HCT116 (cell line): ENCODE measurements at regions not wholly inside any gene's neighbourhood (a gene's known extent, or its start where the extent isn't known, plus 50 kb on each side); places are given as distances from the start of the nearest gene placed in this dataset.

Experiments used
- ATAC-seq: fragments of 200-7000 bp; cut with Tn5 transposase; 2 replicates; pipeline ENCODE4 v1.9.1; 2020; ENCODE audit warnings: mild to moderate bottlenecking, moderate library complexity
- BruUV-seq: library from RNA; stranded (reverse); fragments of 400-500 nt; replicated peaks from 2 replicates; lab custom pipeline; 2021; lab: Mats Ljungman, UMichigan
- CTCF ChIA-PET: fragments of 300-600 bp; sonication (Branson Sonifier 250); formaldehyde crosslinking; loops from one replicate; lab custom pipeline; 2021; ENCODE audit warnings: antibody characterized with exemption; lab: Charles Lee
- POLR2A ChIA-PET: fragments of 300-600, 350-600 bp; sonication (Branson Sonifier 250); formaldehyde crosslinking; loops from one replicate; lab custom pipeline; 2021; ENCODE audit warnings: antibody characterized with exemption; lab: Charles Lee
- RAD21 ChIA-PET, 2 experiments: fragments of 300-600 bp; sonication (Branson Sonifier 250); formaldehyde crosslinking; loops; one replicate each; lab custom pipeline; 2023; ENCODE audit warnings: low total read pairs in 2 of 2; ENCODE audit not compliant: uncharacterized antibody in 2 of 2, unreplicated experiment in 2 of 2, low non-redundant PET in 1 of 2; lab: Charles Lee
- DNase-seq: peaks from one replicate; pipeline ENCODE4 v3.0.0-alpha.2; 2010; ENCODE audit warnings: low read depth, low spot score
- H2AFZ ChIP-seq: fragments of 200-600 bp; shearing (Covaris generic), sonication (generic); 2 replicates; pipeline ENCODE4 v1.6.1; 2017; ENCODE audit warnings: low read depth, mixed run types, mixed read lengths, antibody characterized with exemption, low read length; ENCODE audit not compliant: poor library complexity, severe bottlenecking
- H3K27ac ChIP-seq: 2 replicates; pipeline ENCODE4 v1.5.1; 2012; ENCODE audit warnings: low read depth, low read length
- H3K27me3 ChIP-seq: fragments of 200-600 bp; sonication (generic); 2 replicates; pipeline ENCODE4 v1.6.1; 2016; ENCODE audit warnings: mixed run types, low read length, mixed read lengths; ENCODE audit not compliant: insufficient read depth
- H3K36me3 ChIP-seq, 2 experiments: fragments of 200-500 bp in 1 of 2; fragments of 200-600 bp in 1 of 2; sonication (Bioruptor generic) in 1 of 2; sonication (generic) in 1 of 2; 2 replicates each; pipeline versions ENCODE4 v1.5.1 to v1.6.1; 2014 to 2016; ENCODE audit warnings: low read length in 2 of 2, inconsistent platforms in 1 of 2, mixed read lengths in 1 of 2, mixed run types in 1 of 2; ENCODE audit not compliant: insufficient read depth in 2 of 2, control insufficient read depth in 1 of 2
- H3K4me1 ChIP-seq, 2 experiments: fragments of 200-600 bp in 1 of 2; sonication (generic) in 1 of 2; 2 replicates each; pipeline versions ENCODE4 v1.5.1 to v1.6.1; 2012 to 2017; ENCODE audit warnings: low read length in 2 of 2, inconsistent platforms in 1 of 2, mild to moderate bottlenecking in 1 of 2, mixed read lengths in 1 of 2, mixed run types in 1 of 2, moderate library complexity in 1 of 2; ENCODE audit not compliant: insufficient read depth in 2 of 2, control insufficient read depth in 1 of 2
- H3K4me2 ChIP-seq: fragments of 200-600 bp; sonication (generic); 2 replicates; pipeline ENCODE4 v1.6.1; 2017; ENCODE audit warnings: mixed run types, low read length, mixed read lengths
- H3K4me3 ChIP-seq, 2 experiments: fragments of 200-600 bp in 1 of 2; sonication (generic) in 1 of 2; replicated peaks in 1 of 2; 2 replicates each; pipeline ENCODE4 v1.5.1; 2011 to 2016; ENCODE audit warnings: low read length in 2 of 2, control low read depth in 1 of 2, low read depth in 1 of 2, mild to moderate bottlenecking in 1 of 2, mixed read lengths in 1 of 2, mixed run types in 1 of 2
- H3K79me2 ChIP-seq: fragments of 200-600 bp; sonication (generic); 2 replicates; pipeline ENCODE4 v1.6.1; 2017; ENCODE audit warnings: mild to moderate bottlenecking, mixed run types, low read length, moderate library complexity, mixed read lengths; ENCODE audit not compliant: insufficient read depth
- H3K9ac ChIP-seq: fragments of 200-600 bp; sonication (generic); 2 replicates; pipeline ENCODE4 v1.6.1; 2016; ENCODE audit warnings: low read length, mixed read lengths
- H3K9me2 ChIP-seq: fragments of 200-600 bp; sonication (generic), shearing (Covaris generic); 2 replicates; pipeline ENCODE4 v1.6.1; 2017; ENCODE audit warnings: mixed run types, mild to moderate bottlenecking, moderate library complexity; ENCODE audit not compliant: insufficient read depth
- H3K9me3 ChIP-seq, 2 experiments: fragments of 200-500 bp in 1 of 2; fragments of 200-600 bp in 1 of 2; sonication (Bioruptor generic) in 1 of 2; sonication (generic) in 1 of 2; 2 replicates each; pipeline ENCODE4 v1.6.1; 2014 to 2017; ENCODE audit warnings: low read length in 2 of 2, mixed read lengths in 2 of 2, inconsistent platforms in 1 of 2, low read depth in 1 of 2, mild to moderate bottlenecking in 1 of 2, mixed run types in 1 of 2, moderate library complexity in 1 of 2; ENCODE audit not compliant: control insufficient read depth in 1 of 2, insufficient read depth in 1 of 2
- H4K20me1 ChIP-seq: fragments of 200-600 bp; sonication (generic), shearing (Covaris generic); 2 replicates; pipeline ENCODE4 v1.6.1; 2017; ENCODE audit warnings: mixed run types, mild to moderate bottlenecking, moderate library complexity; ENCODE audit not compliant: insufficient read depth
- EGR1 ChIP-seq: IDR thresholded peaks from 2 replicates; pipeline ENCODE4 v1.6.1; 2012; ENCODE audit warnings: low read depth
- ELF1 ChIP-seq: IDR thresholded peaks from 2 replicates; pipeline ENCODE4 v1.6.1; 2012; ENCODE audit warnings: low read depth, borderline replicate concordance
- EZH2 ChIP-seq: fragments of 200-600 bp; sonication (generic); IDR thresholded peaks from 2 replicates; pipeline ENCODE4 v1.6.1; 2017; ENCODE audit warnings: antibody characterized with exemption, mixed run types
- RAD21 ChIP-seq: IDR thresholded peaks from 2 replicates; pipeline ENCODE4 v1.6.1; 2012; ENCODE audit warnings: low read depth, mild to moderate bottlenecking
- REST ChIP-seq: IDR thresholded peaks from 2 replicates; pipeline ENCODE4 v1.6.1; 2012; ENCODE audit warnings: low read depth
- SRF ChIP-seq: IDR thresholded peaks from 2 replicates; pipeline ENCODE4 v1.6.1; 2012; ENCODE audit warnings: low read depth
- YY1 ChIP-seq: IDR thresholded peaks from 2 replicates; pipeline ENCODE4 v1.6.1; 2011; ENCODE audit warnings: low read length, low read depth, moderate library complexity, mild to moderate bottlenecking; ENCODE audit not compliant: insufficient replicate concordance; ENCODE audit errors: extremely low read depth
- ZBTB33 ChIP-seq: IDR thresholded peaks from 2 replicates; pipeline ENCODE4 v1.6.1; 2011; ENCODE audit warnings: mild to moderate bottlenecking, low read length, moderate library complexity; ENCODE audit not compliant: insufficient replicate concordance; ENCODE audit errors: extremely low read depth
- ZFX ChIP-seq: fragments of 450-650 bp; IDR thresholded peaks from 2 replicates; pipeline ENCODE4 v1.6.1; 2017
- ZNF274 ChIP-seq: fragments of 200-500 bp; sonication (Bioruptor generic); IDR thresholded peaks from 2 replicates; pipeline ENCODE4 v1.6.1; 2014; ENCODE audit warnings: mild to moderate bottlenecking, low read depth, low read length, inconsistent platforms
- intact Hi-C: fragments of 100-400 bp; cut with micrococcal nuclease; formaldehyde crosslinking; loops from 2 replicates; pipeline ENCODE4 v1.10.0; 2022

GRCh38 chr13:54841682-54842081 lies 1813.1 kb downstream of the OLFM4 start:
- no peaks in the 10 kb centered on the region for H3K9me2 ChIP-seq
- CTCF ChIA-PET, result no interaction called here
- H3K9me3 ChIP-seq, result peaks cover 5 to 17% of the 10 kb centered on the region in 2 experiments; a peak in 3 of 4 replicates
- no peaks in the 10 kb centered on the region for H4K20me1 ChIP-seq
- intact Hi-C loops, result no loop called here
- H3K4me2 ChIP-seq, result no peak overlapping the region
- H3K4me3 ChIP-seq, result no peak overlapping the region
- no peak overlapping the region for H2AFZ ChIP-seq
- no peak for ATAC-seq
- no TSS peak for BruUV-seq
- H3K36me3 ChIP-seq, result no peaks in the 10 kb centered on the region
- H3K27me3 ChIP-seq, result no peaks in the 10 kb centered on the region
- H3K9ac ChIP-seq, result no peak overlapping the region
- no peak overlapping the region for H3K27ac ChIP-seq
- no peak for TF ChIP-seq EZH2
- no peak for TF ChIP-seq ZNF274
- no peak for TF ChIP-seq ZFX
- no peak for TF ChIP-seq EGR1
- no peak for TF ChIP-seq RAD21
- no peak for TF ChIP-seq REST
- TF ChIP-seq ELF1, result no peak
- TF ChIP-seq YY1, result no peak
- TF ChIP-seq SRF, result no peak
- TF ChIP-seq ZBTB33, result no peak
- no peaks in the 10 kb centered on the region for H3K4me1 ChIP-seq
- no peaks in the 10 kb centered on the region for H3K79me2 ChIP-seq
- RAD21 ChIA-PET, result no interaction called here
- DNase-seq, result no peak
- POLR2A ChIA-PET, result no interaction called here
